HEK293 (cell line): ENCODE measurements at regions not wholly inside any gene's neighbourhood (a gene's known extent, or its start where the extent isn't known, plus 50 kb on each side); places are given as distances from the start of the nearest gene placed in this dataset.
A peak's percentile ranks its signal among the peaks of the same experiment; 100 is the strongest.

Source experiments
- BCL11B ChIP-seq: fragments of 450-650 bp; formaldehyde crosslinking; IDR thresholded peaks from 2 replicates; pipeline ENCODE4 v1.5.1; 2016; ENCODE audit warnings: low read depth, missing biosample characterization, missing genetic modification characterization
- KLF7 ChIP-seq: fragments of 450-650 bp; formaldehyde crosslinking; IDR thresholded peaks from 2 replicates; pipeline ENCODE4 v1.5.1; 2016; ENCODE audit warnings: missing biosample characterization, missing genetic modification characterization, borderline replicate concordance
- OSR2 ChIP-seq: fragments of 450-650 bp; formaldehyde crosslinking; IDR thresholded peaks from 2 replicates; pipeline ENCODE4 v1.5.1; 2016; ENCODE audit warnings: missing biosample characterization, missing genetic modification characterization
- TCF7L2 ChIP-seq: IDR thresholded peaks from 2 replicates; pipeline ENCODE4 v1.6.1; 2011; ENCODE audit warnings: low read depth, mild to moderate bottlenecking, inconsistent platforms, low read length, moderate library complexity, borderline replicate concordance
- TRIM28 ChIP-seq: IDR thresholded peaks from 2 replicates; pipeline ENCODE4 v1.6.1; 2011; ENCODE audit warnings: low read length, control low read depth, borderline replicate concordance
- ZBTB20 ChIP-seq: fragments of 450-650 bp; formaldehyde crosslinking; IDR thresholded peaks from 2 replicates; pipeline ENCODE4 v1.5.1; 2016; ENCODE audit warnings: missing biosample characterization, missing genetic modification characterization
- ZFP37 ChIP-seq: fragments of 450-650 bp; formaldehyde crosslinking; IDR thresholded peaks from 2 replicates; pipeline ENCODE4 v1.5.1; 2016; ENCODE audit warnings: missing biosample characterization, missing genetic modification characterization
- ZNF112 ChIP-seq: fragments of 450-650 bp; formaldehyde crosslinking; IDR thresholded peaks from 2 replicates; pipeline ENCODE4 v1.5.0; 2017; ENCODE audit warnings: missing biosample characterization, missing genetic modification characterization
- ZNF146 ChIP-seq: fragments of 450-650 bp; formaldehyde crosslinking; IDR thresholded peaks from 2 replicates; pipeline ENCODE4 v1.5.1; 2016; ENCODE audit warnings: missing biosample characterization, missing genetic modification characterization
- ZNF16 ChIP-seq: fragments of 450-650 bp; formaldehyde crosslinking; IDR thresholded peaks from 2 replicates; pipeline ENCODE4 v1.5.1; 2016; ENCODE audit warnings: low read depth, missing biosample characterization, missing genetic modification characterization
- ZNF2 ChIP-seq: fragments of 450-650 bp; formaldehyde crosslinking; IDR thresholded peaks from 2 replicates; pipeline ENCODE4 v1.5.1; 2016; ENCODE audit warnings: missing biosample characterization, missing genetic modification characterization
- ZNF211 ChIP-seq: fragments of 450-650 bp; formaldehyde crosslinking; IDR thresholded peaks from 2 replicates; pipeline ENCODE4 v1.5.1; 2016; ENCODE audit warnings: low read depth, missing biosample characterization, missing genetic modification characterization
- ZNF223 ChIP-seq: fragments of 450-650 bp; formaldehyde crosslinking; IDR thresholded peaks from 2 replicates; pipeline ENCODE4 v1.5.1; 2016; ENCODE audit warnings: missing biosample characterization, missing genetic modification characterization
- ZNF311 ChIP-seq: fragments of 450-650 bp; formaldehyde crosslinking; IDR thresholded peaks from 2 replicates; pipeline ENCODE4 v1.5.1; 2017; ENCODE audit warnings: missing biosample characterization, missing genetic modification characterization, borderline replicate concordance
- ZNF350 ChIP-seq: fragments of 450-650 bp; formaldehyde crosslinking; IDR thresholded peaks from 2 replicates; pipeline ENCODE4 v1.5.0; 2017; ENCODE audit warnings: missing biosample characterization, mild to moderate bottlenecking, missing genetic modification characterization
- ZNF394 ChIP-seq: fragments of 450-650 bp; formaldehyde crosslinking; IDR thresholded peaks from 2 replicates; pipeline ENCODE4 v1.5.1; 2016; ENCODE audit warnings: missing biosample characterization, missing genetic modification characterization, mild to moderate bottlenecking, moderate library complexity, borderline replicate concordance
- ZNF404 ChIP-seq: fragments of 450-650 bp; formaldehyde crosslinking; IDR thresholded peaks from 2 replicates; pipeline ENCODE4 v1.5.1; 2017; ENCODE audit warnings: missing biosample characterization, missing genetic modification characterization
- ZNF549 ChIP-seq: fragments of 450-650 bp; IDR thresholded peaks from 2 replicates; pipeline ENCODE4 v1.5.1; 2018; ENCODE audit warnings: missing biosample characterization, missing genetic modification characterization, mild to moderate bottlenecking, inconsistent platforms, moderate library complexity
- ZNF571 ChIP-seq: fragments of 450-650 bp; formaldehyde crosslinking; IDR thresholded peaks from 2 replicates; pipeline ENCODE4 v1.5.0; 2017; ENCODE audit warnings: missing biosample characterization, missing genetic modification characterization
- ZNF626 ChIP-seq: fragments of 450-650 bp; sonication (Bioruptor Pico); formaldehyde crosslinking; IDR thresholded peaks from 2 replicates; pipeline ENCODE4 v1.5.1; 2018; ENCODE audit warnings: missing biosample characterization, missing genetic modification characterization, inconsistent platforms
- ZNF677 ChIP-seq: fragments of 450-650 bp; IDR thresholded peaks from 2 replicates; pipeline ENCODE4 v1.5.0; 2018; ENCODE audit warnings: missing biosample characterization, mild to moderate bottlenecking, missing genetic modification characterization, moderate library complexity
- ZNF707 ChIP-seq: fragments of 450-650 bp; formaldehyde crosslinking; IDR thresholded peaks from 2 replicates; pipeline ENCODE4 v1.5.1; 2016; ENCODE audit warnings: missing biosample characterization, missing genetic modification characterization
- ZNF837 ChIP-seq: fragments of 450-650 bp; formaldehyde crosslinking; IDR thresholded peaks from 2 replicates; pipeline ENCODE4 v1.5.1; 2016; ENCODE audit warnings: missing biosample characterization, missing genetic modification characterization
- TF ChIP-seq, protein P1 (sequence below): fragments of 450-650 bp; formaldehyde crosslinking; conservative IDR thresholded peaks from 2 replicates; pipeline ENCODE4 v1.5.1; 2016; ENCODE audit warnings: low read depth, missing biosample characterization, missing genetic modification characterization
- TF ChIP-seq, protein P2 (sequence below): fragments of 450-650 bp; formaldehyde crosslinking; IDR thresholded peaks from 2 replicates; pipeline ENCODE4 v1.5.1; 2016; ENCODE audit warnings: missing biosample characterization, missing genetic modification characterization, low read depth
- TF ChIP-seq, protein P3 (sequence below): fragments of 450-650 bp; formaldehyde crosslinking; IDR thresholded peaks from 2 replicates; pipeline ENCODE4 v1.5.1; 2016; ENCODE audit warnings: missing biosample characterization, missing genetic modification characterization
- TF ChIP-seq, protein P4 (sequence below): fragments of 450-650 bp; formaldehyde crosslinking; IDR thresholded peaks from 2 replicates; pipeline ENCODE4 v1.5.1; 2016; ENCODE audit warnings: missing biosample characterization, missing genetic modification characterization
- TF ChIP-seq, protein P5 (sequence below): IDR thresholded peaks from 2 replicates; pipeline ENCODE4 v1.6.1; 2011; ENCODE audit warnings: mild to moderate bottlenecking, low read depth, low read length, borderline replicate concordance
- TF ChIP-seq, protein P6 (sequence below): fragments of 450-650 bp; formaldehyde crosslinking; IDR thresholded peaks from 2 replicates; pipeline ENCODE4 v1.5.1; 2016; ENCODE audit warnings: missing biosample characterization, missing genetic modification characterization

DNA sequence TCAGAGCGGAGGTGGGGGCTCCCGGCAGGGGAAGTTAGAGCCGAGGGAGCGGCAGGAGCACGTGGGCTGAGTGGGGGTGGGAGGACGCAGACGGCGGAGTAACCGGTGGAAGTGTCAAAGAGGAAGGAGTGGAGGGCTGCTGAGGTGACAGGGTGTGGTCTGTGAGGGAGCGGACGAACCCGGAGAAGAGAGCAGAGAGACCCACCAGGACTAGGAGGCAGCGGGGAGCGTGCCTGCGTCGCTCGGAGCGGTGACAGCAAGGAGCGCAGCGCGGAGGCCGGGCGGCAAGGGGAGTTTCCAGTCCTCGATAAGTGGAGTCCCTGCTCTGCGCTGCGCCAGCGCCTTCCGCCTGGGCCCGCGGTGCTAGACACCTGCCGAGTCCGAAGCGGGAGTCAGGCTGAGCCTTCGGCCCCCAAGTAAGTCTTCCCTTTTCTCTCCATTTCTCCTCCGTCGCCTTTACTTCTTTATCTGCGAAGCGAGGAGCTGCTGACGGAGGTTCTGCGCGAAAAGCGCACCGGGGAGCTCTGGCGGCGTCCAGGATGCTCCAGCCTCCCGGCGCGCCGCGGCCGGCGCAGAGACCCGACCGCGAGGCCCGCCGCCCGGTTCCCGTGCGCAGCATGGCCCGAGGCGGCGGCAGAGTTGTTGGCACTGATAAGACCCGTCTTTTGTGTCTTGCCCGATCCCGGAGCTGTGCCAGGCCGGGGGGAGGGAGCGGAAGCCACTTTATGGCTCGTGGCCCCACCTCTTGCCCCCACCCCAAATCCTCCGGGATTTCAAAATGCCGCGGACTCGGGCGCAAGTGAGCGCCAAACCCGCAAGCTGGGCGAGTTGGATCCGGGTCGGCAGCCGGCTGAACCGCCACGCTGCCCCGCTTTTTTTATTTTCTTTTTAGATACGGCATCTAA is 533.0 kb upstream of the SEMA6D start (continued):
- TF ChIP-seq, protein P1, sequence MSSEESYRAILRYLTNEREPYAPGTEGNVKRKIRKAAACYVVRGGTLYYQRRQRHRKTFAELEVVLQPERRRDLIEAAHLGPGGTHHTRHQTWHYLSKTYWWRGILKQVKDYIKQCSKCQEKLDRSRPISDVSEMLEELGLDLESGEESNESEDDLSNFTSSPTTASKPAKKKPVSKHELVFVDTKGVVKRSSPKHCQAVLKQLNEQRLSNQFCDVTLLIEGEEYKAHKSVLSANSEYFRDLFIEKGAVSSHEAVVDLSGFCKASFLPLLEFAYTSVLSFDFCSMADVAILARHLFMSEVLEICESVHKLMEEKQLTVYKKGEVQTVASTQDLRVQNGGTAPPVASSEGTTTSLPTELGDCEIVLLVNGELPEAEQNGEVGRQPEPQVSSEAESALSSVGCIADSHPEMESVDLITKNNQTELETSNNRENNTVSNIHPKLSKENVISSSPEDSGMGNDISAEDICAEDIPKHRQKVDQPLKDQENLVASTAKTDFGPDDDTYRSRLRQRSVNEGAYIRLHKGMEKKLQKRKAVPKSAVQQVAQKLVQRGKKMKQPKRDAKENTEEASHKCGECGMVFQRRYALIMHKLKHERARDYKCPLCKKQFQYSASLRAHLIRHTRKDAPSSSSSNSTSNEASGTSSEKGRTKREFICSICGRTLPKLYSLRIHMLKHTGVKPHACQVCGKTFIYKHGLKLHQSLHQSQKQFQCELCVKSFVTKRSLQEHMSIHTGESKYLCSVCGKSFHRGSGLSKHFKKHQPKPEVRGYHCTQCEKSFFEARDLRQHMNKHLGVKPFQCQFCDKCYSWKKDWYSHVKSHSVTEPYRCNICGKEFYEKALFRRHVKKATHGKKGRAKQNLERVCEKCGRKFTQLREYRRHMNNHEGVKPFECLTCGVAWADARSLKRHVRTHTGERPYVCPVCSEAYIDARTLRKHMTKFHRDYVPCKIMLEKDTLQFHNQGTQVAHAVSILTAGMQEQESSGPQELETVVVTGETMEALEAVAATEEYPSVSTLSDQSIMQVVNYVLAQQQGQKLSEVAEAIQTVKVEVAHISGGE = peak; percentile 49
- TF ChIP-seq ZNF16 = no peak
- TF ChIP-seq ZNF707 (tag by site-specific recombination) = no peak
- no peak for TF ChIP-seq ZNF223 (tag by site-specific recombination)
- TF ChIP-seq ZNF837 = no peak
- TF ChIP-seq, protein P2, sequence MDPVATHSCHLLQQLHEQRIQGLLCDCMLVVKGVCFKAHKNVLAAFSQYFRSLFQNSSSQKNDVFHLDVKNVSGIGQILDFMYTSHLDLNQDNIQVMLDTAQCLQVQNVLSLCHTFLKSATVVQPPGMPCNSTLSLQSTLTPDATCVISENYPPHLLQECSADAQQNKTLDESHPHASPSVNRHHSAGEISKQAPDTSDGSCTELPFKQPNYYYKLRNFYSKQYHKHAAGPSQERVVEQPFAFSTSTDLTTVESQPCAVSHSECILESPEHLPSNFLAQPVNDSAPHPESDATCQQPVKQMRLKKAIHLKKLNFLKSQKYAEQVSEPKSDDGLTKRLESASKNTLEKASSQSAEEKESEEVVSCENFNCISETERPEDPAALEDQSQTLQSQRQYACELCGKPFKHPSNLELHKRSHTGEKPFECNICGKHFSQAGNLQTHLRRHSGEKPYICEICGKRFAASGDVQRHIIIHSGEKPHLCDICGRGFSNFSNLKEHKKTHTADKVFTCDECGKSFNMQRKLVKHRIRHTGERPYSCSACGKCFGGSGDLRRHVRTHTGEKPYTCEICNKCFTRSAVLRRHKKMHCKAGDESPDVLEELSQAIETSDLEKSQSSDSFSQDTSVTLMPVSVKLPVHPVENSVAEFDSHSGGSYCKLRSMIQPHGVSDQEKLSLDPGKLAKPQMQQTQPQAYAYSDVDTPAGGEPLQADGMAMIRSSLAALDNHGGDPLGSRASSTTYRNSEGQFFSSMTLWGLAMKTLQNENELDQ (tag by site-specific recombination) = no peak
- 0 out of 2 replicates have a peak, but pooled peaks have one; percentile 36 for TF ChIP-seq ZFP37 (tag by site-specific recombination)
- TF ChIP-seq ZNF211 (tag by site-specific recombination) = no peak
- TF ChIP-seq ZNF394 (tag by site-specific recombination) = peak; percentile 19; the same call in 1 of the 2 replicates
- TF ChIP-seq, protein P3, sequence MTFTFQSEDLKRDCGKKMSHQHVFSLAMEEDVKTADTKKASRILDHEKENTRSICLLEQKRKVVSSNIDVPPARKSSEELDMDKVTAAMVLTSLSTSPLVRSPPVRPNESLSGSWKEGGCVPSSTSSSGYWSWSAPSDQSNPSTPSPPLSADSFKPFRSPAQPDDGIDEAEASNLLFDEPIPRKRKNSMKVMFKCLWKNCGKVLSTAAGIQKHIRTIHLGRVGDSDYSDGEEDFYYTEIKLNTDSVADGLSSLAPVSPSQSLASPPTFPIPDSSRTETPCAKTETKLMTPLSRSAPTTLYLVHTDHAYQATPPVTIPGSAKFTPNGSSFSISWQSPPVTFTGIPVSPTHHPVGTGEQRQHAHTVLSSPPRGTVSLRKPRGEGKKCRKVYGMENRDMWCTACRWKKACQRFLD = no peak
- no peak for TF ChIP-seq BCL11B (tag by site-specific recombination)
- no peak for TF ChIP-seq ZNF311 (tag by site-specific recombination)
- no peak for TF ChIP-seq ZNF112 (tag by site-specific recombination)
- TF ChIP-seq ZNF677 (tag by site-specific recombination) = no peak
- TF ChIP-seq, protein P4, sequence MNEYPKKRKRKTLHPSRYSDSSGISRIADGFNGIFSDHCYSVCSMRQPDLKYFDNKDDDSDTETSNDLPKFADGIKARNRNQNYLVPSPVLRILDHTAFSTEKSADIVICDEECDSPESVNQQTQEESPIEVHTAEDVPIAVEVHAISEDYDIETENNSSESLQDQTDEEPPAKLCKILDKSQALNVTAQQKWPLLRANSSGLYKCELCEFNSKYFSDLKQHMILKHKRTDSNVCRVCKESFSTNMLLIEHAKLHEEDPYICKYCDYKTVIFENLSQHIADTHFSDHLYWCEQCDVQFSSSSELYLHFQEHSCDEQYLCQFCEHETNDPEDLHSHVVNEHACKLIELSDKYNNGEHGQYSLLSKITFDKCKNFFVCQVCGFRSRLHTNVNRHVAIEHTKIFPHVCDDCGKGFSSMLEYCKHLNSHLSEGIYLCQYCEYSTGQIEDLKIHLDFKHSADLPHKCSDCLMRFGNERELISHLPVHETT (tag by site-specific recombination) = no peak
- peak; percentile 72 for TF ChIP-seq ZBTB20 (tag by site-specific recombination)
- no peak for TF ChIP-seq ZNF571
- no peak for TF ChIP-seq ZNF626
- no peak for TF ChIP-seq ZNF404 (tag by site-specific recombination)
- TF ChIP-seq, protein P5, sequence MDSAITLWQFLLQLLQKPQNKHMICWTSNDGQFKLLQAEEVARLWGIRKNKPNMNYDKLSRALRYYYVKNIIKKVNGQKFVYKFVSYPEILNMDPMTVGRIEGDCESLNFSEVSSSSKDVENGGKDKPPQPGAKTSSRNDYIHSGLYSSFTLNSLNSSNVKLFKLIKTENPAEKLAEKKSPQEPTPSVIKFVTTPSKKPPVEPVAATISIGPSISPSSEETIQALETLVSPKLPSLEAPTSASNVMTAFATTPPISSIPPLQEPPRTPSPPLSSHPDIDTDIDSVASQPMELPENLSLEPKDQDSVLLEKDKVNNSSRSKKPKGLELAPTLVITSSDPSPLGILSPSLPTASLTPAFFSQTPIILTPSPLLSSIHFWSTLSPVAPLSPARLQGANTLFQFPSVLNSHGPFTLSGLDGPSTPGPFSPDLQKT = no peak
- no peak for TF ChIP-seq TCF7L2
- no peak for TF ChIP-seq TRIM28
- no peak for TF ChIP-seq ZNF350 (tag by site-specific recombination)
- no peak for TF ChIP-seq OSR2 (tag by site-specific recombination)
- peak; percentile 67 for TF ChIP-seq ZNF2 (tag by site-specific recombination)
- TF ChIP-seq ZNF549 (tag by site-specific recombination) = no peak
- TF ChIP-seq, protein P6, sequence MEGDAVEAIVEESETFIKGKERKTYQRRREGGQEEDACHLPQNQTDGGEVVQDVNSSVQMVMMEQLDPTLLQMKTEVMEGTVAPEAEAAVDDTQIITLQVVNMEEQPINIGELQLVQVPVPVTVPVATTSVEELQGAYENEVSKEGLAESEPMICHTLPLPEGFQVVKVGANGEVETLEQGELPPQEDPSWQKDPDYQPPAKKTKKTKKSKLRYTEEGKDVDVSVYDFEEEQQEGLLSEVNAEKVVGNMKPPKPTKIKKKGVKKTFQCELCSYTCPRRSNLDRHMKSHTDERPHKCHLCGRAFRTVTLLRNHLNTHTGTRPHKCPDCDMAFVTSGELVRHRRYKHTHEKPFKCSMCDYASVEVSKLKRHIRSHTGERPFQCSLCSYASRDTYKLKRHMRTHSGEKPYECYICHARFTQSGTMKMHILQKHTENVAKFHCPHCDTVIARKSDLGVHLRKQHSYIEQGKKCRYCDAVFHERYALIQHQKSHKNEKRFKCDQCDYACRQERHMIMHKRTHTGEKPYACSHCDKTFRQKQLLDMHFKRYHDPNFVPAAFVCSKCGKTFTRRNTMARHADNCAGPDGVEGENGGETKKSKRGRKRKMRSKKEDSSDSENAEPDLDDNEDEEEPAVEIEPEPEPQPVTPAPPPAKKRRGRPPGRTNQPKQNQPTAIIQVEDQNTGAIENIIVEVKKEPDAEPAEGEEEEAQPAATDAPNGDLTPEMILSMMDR (tag by site-specific recombination) = no peak
- TF ChIP-seq KLF7 (tag by site-specific recombination) = peak; percentile 30; the same call in 1 of the 2 replicates
- TF ChIP-seq ZNF146 (tag by site-specific recombination) = no peak
